Aorta (tissue), 5 donors: ENCODE measurements at regions not wholly inside any gene's neighbourhood (a gene's known extent, or its start where the extent isn't known, plus 50 kb on each side); places are given as distances from the start of the nearest gene placed in this dataset.

ENCODE experiments used
- ATAC-seq: fragments of 200-7000 bp; cut with Tn5 transposase; one replicate; pipeline ENCODE4 v1.9.1; 2022; ENCODE audit warnings: moderate library complexity; ENCODE audit not compliant: low FRiP score
- DNase-seq, 2 donors: peaks; one replicate each; pipeline ENCODE4 v3.0.0-alpha.2; 2020
- H3K27ac ChIP-seq, 2 donors: one replicate each; pipeline ENCODE4 v1.5.1; 2013; ENCODE audit warnings: low read length in 2 of 2, mild to moderate bottlenecking in 2 of 2, moderate library complexity in 2 of 2, control low read depth in 1 of 2, inconsistent platforms in 1 of 2, low read depth in 1 of 2
- H3K27me3 ChIP-seq, 2 donors: one replicate each; pipeline ENCODE4 v1.6.1; 2013; ENCODE audit warnings: control low read depth in 1 of 2, low read length in 1 of 2, mild to moderate bottlenecking in 1 of 2, moderate library complexity in 1 of 2; ENCODE audit not compliant: insufficient read depth in 2 of 2, control insufficient read depth in 1 of 2
- H3K36me3 ChIP-seq, 2 donors: one replicate each; pipeline ENCODE4 v1.6.1; 2013; ENCODE audit warnings: control low read depth in 1 of 2, low read length in 1 of 2, mild to moderate bottlenecking in 1 of 2; ENCODE audit not compliant: insufficient read depth in 2 of 2, control insufficient read depth in 1 of 2
- H3K4me1 ChIP-seq, 2 donors: one replicate each; pipeline ENCODE4 v1.6.1; 2013; ENCODE audit warnings: low read length in 2 of 2, control low read depth in 1 of 2, mild to moderate bottlenecking in 1 of 2, moderate library complexity in 1 of 2; ENCODE audit not compliant: insufficient read depth in 2 of 2, control insufficient read depth in 1 of 2
- H3K4me3 ChIP-seq, 2 donors: one replicate each; pipeline ENCODE4 v1.5.1; 2013; ENCODE audit warnings: low read length in 2 of 2, control low read depth in 1 of 2, mild to moderate bottlenecking in 1 of 2
- H3K9me3 ChIP-seq: one replicate; pipeline ENCODE4 v1.6.1; 2013; ENCODE audit warnings: mild to moderate bottlenecking, low read length; ENCODE audit not compliant: control insufficient read depth
- WGBS, 2 donors: extraction: QIAGEN DNeasy Blood & Tissue Kit; methylation state at CpG; one replicate each; pipeline ENCODE4 v1.1.7; 2013; 5-methylcytosine and 5-hydroxymethylcytosine counted together
- intact Hi-C, 2 donors: fragments of 100-400 bp; cut with DNase I; formaldehyde crosslinking; loops; one replicate each; pipeline versions ENCODE4 v1.14.2 to v1.15.0; 2022
- donor health status: healthy with polysubstance abuse.
- donor health status: Bipolar disorder and iron deficiency.
- donor health status: DM: no; HTN: no; CAD: no.
- donor health status: DM: no; HTN: no; CAD: no.
- donor health status: DM: yes; HTN: yes; CAD: no.

GRCh38 chr9:109935406-109936087, 155.5 kb downstream of the PALM2AKAP2 start:
- Histone ChIP-seq H3K27me3 (no peaks in the 10 kb centered on the region), H3K36me3 (peaks cover 0 to 3% of the 10 kb centered on the region in 2 donors), H3K9me3 (no peaks in the 10 kb centered on the region), H3K4me1 (no peaks in the 10 kb centered on the region), H3K27ac (no peak overlapping the region), H3K4me3 (no peak overlapping the region)
- DNase-seq: no peak
- no peak for ATAC-seq
- 39 to 43% methylated on average over 1 of the region's 1 CpG for WGBS, 2 donors
- intact Hi-C loops: no loop called here

GRCh38 chr9:109937861-109938453, 158.0 kb downstream of the PALM2AKAP2 start:
- DNase-seq: no peak
- H3K36me3 ChIP-seq: peaks cover 1 to 3% of the 10 kb centered on the region in 2 donors
- whole genome bisulfite sequencing, 2 donors: 89 to 93% methylated on average over 3 of the region's 3 CpGs
- no peaks in the 10 kb centered on the region for H3K4me1 ChIP-seq
- intact Hi-C loops: no loop called here
- ATAC-seq: no peak
- no peak overlapping the region for H3K4me3 ChIP-seq
- no peaks in the 10 kb centered on the region for H3K27me3 ChIP-seq
- no peaks in the 10 kb centered on the region for H3K9me3 ChIP-seq
- no peak overlapping the region for H3K27ac ChIP-seq

DNA sequence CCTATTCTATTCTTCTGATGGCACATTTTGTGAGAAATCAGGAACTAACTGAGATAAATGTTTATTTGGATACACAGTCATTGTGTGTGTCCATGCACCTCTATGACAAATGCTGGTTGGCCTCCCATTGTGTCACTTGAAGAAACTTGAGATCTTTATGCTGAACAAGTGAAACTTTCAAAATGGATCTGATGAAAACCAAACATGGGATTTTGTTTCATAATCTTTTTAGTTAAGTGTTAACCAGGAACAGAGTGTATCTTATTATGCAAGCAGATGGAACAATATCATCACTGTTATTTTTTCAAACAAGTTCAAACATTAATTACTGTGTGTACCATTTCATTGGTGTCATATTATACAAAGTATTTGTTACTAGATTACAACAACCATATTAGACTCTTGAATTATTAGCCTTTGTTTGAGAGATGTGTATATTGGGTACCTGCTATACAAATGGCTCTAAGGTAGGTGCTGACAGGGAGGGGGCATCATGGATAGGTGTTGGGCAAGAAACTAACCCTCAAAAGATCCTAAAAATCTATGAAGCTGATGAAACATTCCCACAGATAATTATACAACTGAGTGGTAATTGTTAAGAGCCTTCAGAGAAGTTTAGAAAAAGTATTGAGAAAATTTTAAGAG, 159.8 kb downstream of the PALM2AKAP2 start:
- ATAC-seq: no peak

GRCh38 chr9:109940561-109940960, 160.6 kb downstream of the PALM2AKAP2 start:
- H3K27me3 ChIP-seq: no peaks in the 10 kb centered on the region
- no peak overlapping the region for H3K27ac ChIP-seq
- ATAC-seq: no peak
- intact Hi-C loops: no loop called here
- no peak for DNase-seq
- no peaks in the 10 kb centered on the region for H3K4me1 ChIP-seq
- 73 to 77% methylated on average over 3 of the region's 3 CpGs for WGBS, 2 donors
- no peak overlapping the region for H3K4me3 ChIP-seq
- H3K9me3 ChIP-seq: no peaks in the 10 kb centered on the region
- H3K36me3 ChIP-seq: peaks cover 3 to 4% of the 10 kb centered on the region in 2 donors

More for the DNA sequence above, 159.8 kb downstream of the PALM2AKAP2 start:
- Histone ChIP-seq H3K27ac (no peak overlapping the region), H3K9me3 (no peaks in the 10 kb centered on the region), H3K36me3 (peaks cover 3 to 4% of the 10 kb centered on the region in 2 donors), H3K27me3 (no peaks in the 10 kb centered on the region), H3K4me3 (no peak overlapping the region), H3K4me1 (no peaks in the 10 kb centered on the region)
- no peak for DNase-seq
- intact Hi-C loops: no loop called here

GRCh38 chr9:109941771-109942170, 161.8 kb downstream of the PALM2AKAP2 start:
- Histone ChIP-seq H3K27me3 (no peaks in the 10 kb centered on the region), H3K4me1 (no peaks in the 10 kb centered on the region), H3K27ac (no peak overlapping the region), H3K9me3 (no peaks in the 10 kb centered on the region), H3K4me3 (no peak overlapping the region), H3K36me3 (peaks cover 3 to 4% of the 10 kb centered on the region in 2 donors)
- intact Hi-C loops: no loop called here
- 99 to 100% methylated on average over 1 of the region's 1 CpG for WGBS, 2 donors
- no peak for ATAC-seq
- no peak for DNase-seq

- Histone ChIP-seq H3K27ac (no peak overlapping the region), H3K36me3 (peaks cover 0 to 4% of the 10 kb centered on the region in 2 donors), H3K9me3 (no peaks in the 10 kb centered on the region), H3K4me3 (no peak overlapping the region), H3K27me3 (no peaks in the 10 kb centered on the region), H3K4me1 (no peaks in the 10 kb centered on the region)
- no peak for ATAC-seq
- 91 to 95% methylated on average over 1 of the region's 1 CpG for WGBS, 2 donors
- intact Hi-C loops: no loop called here
- DNase-seq: no peak
Observed at GRCh38 chr9:109945573-109945972, 165.6 kb downstream of the PALM2AKAP2 start.

GRCh38 chr9:109948453-109948852, 168.5 kb downstream of the PALM2AKAP2 start:
- intact Hi-C loops: no loop called here
- no peak for ATAC-seq
- Histone ChIP-seq H3K9me3 (no peaks in the 10 kb centered on the region), H3K27me3 (no peaks in the 10 kb centered on the region), H3K4me1 (no peaks in the 10 kb centered on the region), H3K4me3 (no peak overlapping the region), H3K36me3 (no peaks in the 10 kb centered on the region), H3K27ac (no peak overlapping the region)
- 79 to 84% methylated on average over 1 of the region's 1 CpG for WGBS, 2 donors
- no peak for DNase-seq

- intact Hi-C loops: no loop called here
- Histone ChIP-seq H3K36me3 (no peaks in the 10 kb centered on the region), H3K4me3 (no peak overlapping the region), H3K4me1 (no peaks in the 10 kb centered on the region), H3K27ac (no peak overlapping the region), H3K27me3 (no peaks in the 10 kb centered on the region), H3K9me3 (no peaks in the 10 kb centered on the region)
- WGBS, 2 donors: 82 to 86% methylated on average over 7 of the region's 7 CpGs
- ATAC-seq (no peak), DNase-seq (no peak)
Observed at GRCh38 chr9:109950710-109951443, 170.9 kb downstream of the PALM2AKAP2 start.
